ENCODE measurements at regions not wholly inside any gene's neighbourhood (a gene's known extent, or its start where the extent isn't known, plus 50 kb on each side); places are given as distances from the start of the nearest gene placed in this dataset.

DNA sequence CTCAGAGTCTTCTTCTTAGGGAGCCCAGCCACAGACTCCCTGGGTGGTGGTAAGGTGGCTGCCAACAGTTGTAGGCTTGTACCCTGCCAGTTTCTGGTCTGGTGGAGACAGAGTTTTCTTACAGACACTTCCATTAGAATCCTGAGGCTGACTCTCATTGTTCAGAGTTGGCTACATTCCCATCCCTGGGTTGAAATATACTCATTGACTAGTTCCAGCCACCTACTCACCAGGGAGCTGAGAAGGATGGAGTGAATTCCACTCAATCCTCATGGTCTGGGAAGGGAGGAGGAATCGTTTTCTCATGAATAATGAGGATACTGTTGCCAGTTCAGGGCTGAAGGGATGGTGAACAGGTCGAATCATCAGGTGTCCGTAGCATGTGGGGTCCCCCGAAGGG is 226.5 kb upstream of the PROK2 start:
- Histone ChIP-seq H3K4me1 (replicated peaks in 1 of 4; ENCODE audit: control insufficient read depth in 3 of 4, insufficient read depth in 4 of 4, low read length in 3 of 4) (peaks cover 0 to 3% (median 0%) of the 10 kb centered on the region in 4 experiments; a peak in 2 of 7 replicates), H4K5ac (ENCODE audit: insufficient read length, low read depth, low read length) (no peak overlapping the region), H3K9me3 (ENCODE audit: insufficient read depth in 2 of 2, low read depth in 1 of 2, low read length in 1 of 2) (peaks cover 4 to 16% of the 10 kb centered on the region in 2 experiments), H2BK12ac (ENCODE audit: low read depth, low read length) (no peak overlapping the region), H3K79me1 (ENCODE audit: low read depth, low read length) (no peaks in the 10 kb centered on the region), H3K14ac (ENCODE audit: insufficient read length) (no peak overlapping the region), H3K36me3 (ENCODE audit: control insufficient read depth in 2 of 4, insufficient read depth in 4 of 4, low read length in 3 of 4) (peaks cover 0 to 2% (median 0%) of the 10 kb centered on the region in 4 experiments; a peak in 1 of 8 replicates), H3K4ac (replicated peaks; ENCODE audit: insufficient read length, low read depth, low read length) (no peak overlapping the region), H3K79me2 (ENCODE audit: control insufficient read depth in 1 of 2, insufficient read depth in 2 of 2, low read length in 2 of 2) (no peaks in the 10 kb centered on the region), H3K56ac (replicated peaks; ENCODE audit: insufficient read length, low read depth, low read length) (no peak overlapping the region), H2BK5ac (ENCODE audit: low read depth, low read length) (no peak overlapping the region), H3K4me2 (ENCODE audit: insufficient read depth in 1 of 2, low read depth in 2 of 2, low read length in 2 of 2) (no peak overlapping the region), H2BK15ac (ENCODE audit: low read length) (no peak overlapping the region), H4K20me1 (replicated peaks in 1 of 2; ENCODE audit: control insufficient read depth in 1 of 2, insufficient read depth in 2 of 2, low read length in 2 of 2) (no peaks in the 10 kb centered on the region), H3K9ac (replicated peaks in 1 of 4; ENCODE audit: extremely low read depth in 1 of 4, low read depth in 3 of 4, low read length in 3 of 4) (no peak overlapping the region), H3K18ac (ENCODE audit: extremely low read depth, low read length) (no peak overlapping the region), H2BK120ac (replicated peaks; ENCODE audit: low read depth, low read length) (no peak overlapping the region), H3K4me3 (ENCODE audit: extremely low read depth in 1 of 4, insufficient read depth in 2 of 4, low read depth in 3 of 4, low read length in 4 of 4) (no peak overlapping the region), H2AK5ac (ENCODE audit: low read depth, low read length) (no peak overlapping the region), H3K23me2 (ENCODE audit: low read depth, low read length) (no peaks in the 10 kb centered on the region), H2AFZ (ENCODE audit: low read length) (no peak overlapping the region), H4K8ac (ENCODE audit: extremely low read depth, insufficient read depth, low read length) (no peak overlapping the region), H3K27ac (ENCODE audit: low read depth, low read length) (no peak overlapping the region), H3K23ac (ENCODE audit: insufficient read length) (no peak overlapping the region), H3K27me3 (replicated peaks in 1 of 4; ENCODE audit: control insufficient read depth in 3 of 4, extremely low read depth in 1 of 4, insufficient read depth in 3 of 4, low read length in 3 of 4) (no peaks in the 10 kb centered on the region), H4K91ac (replicated peaks; ENCODE audit: insufficient read length, low read length) (no peak overlapping the region), H2BK20ac (ENCODE audit: low read length) (no peak overlapping the region)
- FAIRE-seq (no peak), DNase-seq (ENCODE audit: low read depth in 1 of 2, low spot score in 2 of 2) (no peak)
- no peak for TF ChIP-seq GABPA (IDR thresholded peaks at IDR 0.05; ENCODE audit: borderline replicate concordance, insufficient read depth, low read length)
- no peak for TF ChIP-seq JUN (IDR thresholded peaks at IDR 0.05; ENCODE audit: low read depth, low read length)
- no peak for TF ChIP-seq TCF12 (IDR thresholded peaks at IDR 0.05; ENCODE audit: low read depth, low read length)
- TF ChIP-seq, protein P1, sequence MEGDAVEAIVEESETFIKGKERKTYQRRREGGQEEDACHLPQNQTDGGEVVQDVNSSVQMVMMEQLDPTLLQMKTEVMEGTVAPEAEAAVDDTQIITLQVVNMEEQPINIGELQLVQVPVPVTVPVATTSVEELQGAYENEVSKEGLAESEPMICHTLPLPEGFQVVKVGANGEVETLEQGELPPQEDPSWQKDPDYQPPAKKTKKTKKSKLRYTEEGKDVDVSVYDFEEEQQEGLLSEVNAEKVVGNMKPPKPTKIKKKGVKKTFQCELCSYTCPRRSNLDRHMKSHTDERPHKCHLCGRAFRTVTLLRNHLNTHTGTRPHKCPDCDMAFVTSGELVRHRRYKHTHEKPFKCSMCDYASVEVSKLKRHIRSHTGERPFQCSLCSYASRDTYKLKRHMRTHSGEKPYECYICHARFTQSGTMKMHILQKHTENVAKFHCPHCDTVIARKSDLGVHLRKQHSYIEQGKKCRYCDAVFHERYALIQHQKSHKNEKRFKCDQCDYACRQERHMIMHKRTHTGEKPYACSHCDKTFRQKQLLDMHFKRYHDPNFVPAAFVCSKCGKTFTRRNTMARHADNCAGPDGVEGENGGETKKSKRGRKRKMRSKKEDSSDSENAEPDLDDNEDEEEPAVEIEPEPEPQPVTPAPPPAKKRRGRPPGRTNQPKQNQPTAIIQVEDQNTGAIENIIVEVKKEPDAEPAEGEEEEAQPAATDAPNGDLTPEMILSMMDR (IDR thresholded peaks at IDR 0.05; ENCODE audit: control extremely low read depth in 1 of 3, insufficient read depth in 1 of 3, low read depth in 1 of 3, low read length in 3 of 3): no peak
- TF ChIP-seq, protein P2, sequence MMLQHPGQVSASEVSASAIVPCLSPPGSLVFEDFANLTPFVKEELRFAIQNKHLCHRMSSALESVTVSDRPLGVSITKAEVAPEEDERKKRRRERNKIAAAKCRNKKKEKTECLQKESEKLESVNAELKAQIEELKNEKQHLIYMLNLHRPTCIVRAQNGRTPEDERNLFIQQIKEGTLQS (IDR thresholded peaks at IDR 0.05; ENCODE audit: insufficient read depth, low read depth, low read length): no peak
- POLR2A ChIA-PET (ENCODE audit: partially characterized antibody): no interaction called here
- CTCF ChIA-PET (ENCODE audit: partially characterized antibody): no interaction called here
- 90% methylated on average over 4 of the region's 4 CpGs; no CpG with 5 or more reads in 1 of the 2 experiments for WGBS, 2 experiments (ENCODE audit: extremely low coverage in 1 of 2, insufficient coverage in 1 of 2, insufficient read length in 1 of 2, insufficient replicate concordance in 2 of 2, low coverage in 1 of 2, low lambda C conversion rate in 2 of 2, missing lambda C conversion rate in 1 of 2)

Measured in H1 (cell line).